OCI-LY1 (cell line): ENCODE measurements at regions not wholly inside any gene's neighbourhood (a gene's known extent, or its start where the extent isn't known, plus 50 kb on each side); places are given as distances from the start of the nearest gene placed in this dataset.

Source experiments
- CTCF ChIP-seq: fragments of 200-600 bp; sonication (generic), shearing (Covaris generic); IDR thresholded peaks from 2 replicates; pipeline ENCODE4 v1.5.1; 2017; ENCODE audit warnings: mild to moderate bottlenecking, antibody characterized with exemption, low read length, moderate library complexity, mixed read lengths
- EZH2 ChIP-seq: fragments of 200-600 bp; sonication (generic), shearing (Covaris generic); IDR thresholded peaks from 2 replicates; pipeline ENCODE4 v1.8.0; 2017; ENCODE audit warnings: borderline replicate concordance, mixed run types, mild to moderate bottlenecking, antibody characterized with exemption, low read length, moderate library complexity, mixed read lengths

- TF ChIP-seq CTCF (no peak), EZH2 (no peak)
Measured at GRCh38 chr3:24835510-24835909, 340.9 kb upstream of the THRB start.
